Activated CD4-positive, CD25-positive, alpha-beta regulatory T cell (primary cell): ENCODE measurements at regions not wholly inside any gene's neighbourhood (a gene's known extent, or its start where the extent isn't known, plus 50 kb on each side); places are given as distances from the start of the nearest gene placed in this dataset.
"Not testable (repeated sequence)": the region's sequence is repeated elsewhere in the genome, so short reads cannot be mapped to it uniquely, and the experiment has no call there.

Experiments
- DNase-seq, 4 experiments: peaks; one replicate each; lab custom pipeline; 2025; lab: John Stamatoyannopoulos, UW

GRCh38 chr1:29934255-29934772, 698.0 kb downstream of the PTPRU start:
- DNase-seq = no peak

- DNase-seq = no peak
Measured at GRCh38 chr1:29933067-29933466, 696.7 kb downstream of the PTPRU start.

DNA sequence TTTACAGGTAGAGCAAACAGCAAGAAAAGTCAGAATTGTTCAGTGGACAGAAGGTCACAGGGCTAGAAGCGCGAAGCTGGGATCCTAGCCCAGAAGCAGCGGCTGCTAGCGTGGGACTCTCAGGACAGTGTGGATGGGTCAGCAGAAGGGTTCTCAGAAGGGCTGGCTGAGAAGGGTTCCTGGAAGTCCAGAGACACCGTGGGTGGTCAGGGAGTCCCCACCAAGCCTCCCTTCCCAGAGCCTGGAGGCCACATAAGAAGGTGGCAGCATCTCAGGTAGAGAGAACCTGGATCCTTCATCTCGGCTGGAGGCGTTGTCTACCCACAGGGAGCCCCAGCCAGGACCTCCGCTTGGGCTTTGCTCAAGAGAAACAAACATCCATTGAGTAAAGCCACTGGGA, 696.3 kb downstream of the PTPRU start:
- no peak for DNase-seq

DNA sequence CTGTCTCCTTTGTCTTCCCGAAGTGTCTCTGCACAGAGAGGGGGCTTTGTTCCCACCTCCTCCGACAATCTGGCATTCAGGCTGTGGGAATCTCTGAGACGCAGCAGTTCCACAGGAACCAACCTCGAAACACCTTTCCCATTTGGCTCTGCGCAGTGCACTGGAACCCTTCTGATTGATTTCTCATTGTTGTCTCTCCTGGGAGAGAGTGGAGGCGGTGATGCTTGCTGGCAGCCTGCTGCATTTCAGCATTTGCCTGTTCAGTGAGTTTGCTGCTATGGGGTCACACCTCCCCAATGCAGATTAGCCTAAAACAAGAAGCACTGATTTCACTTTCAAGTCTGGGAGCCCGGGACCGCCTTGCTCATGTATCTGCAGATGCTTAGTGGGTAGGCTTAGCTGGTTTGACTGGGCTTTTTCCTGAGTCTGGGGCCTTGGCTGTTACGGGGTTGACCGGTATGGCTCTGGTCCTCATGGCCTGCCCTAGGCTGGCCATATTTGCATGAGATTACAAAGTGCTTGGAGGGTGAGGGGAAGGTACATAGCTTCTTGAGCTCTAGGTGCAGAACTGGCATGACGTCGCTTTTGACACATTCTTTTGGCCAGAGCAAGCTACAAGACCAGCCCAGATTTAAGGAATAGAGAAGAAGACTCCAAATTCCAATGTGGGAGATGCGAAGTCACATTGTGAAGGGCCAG, 695.3 kb downstream of the PTPRU start:
- no peak for DNase-seq

GRCh38 chr1:29925058-29925457, 688.7 kb downstream of the PTPRU start:
- no peak for DNase-seq

DNA sequence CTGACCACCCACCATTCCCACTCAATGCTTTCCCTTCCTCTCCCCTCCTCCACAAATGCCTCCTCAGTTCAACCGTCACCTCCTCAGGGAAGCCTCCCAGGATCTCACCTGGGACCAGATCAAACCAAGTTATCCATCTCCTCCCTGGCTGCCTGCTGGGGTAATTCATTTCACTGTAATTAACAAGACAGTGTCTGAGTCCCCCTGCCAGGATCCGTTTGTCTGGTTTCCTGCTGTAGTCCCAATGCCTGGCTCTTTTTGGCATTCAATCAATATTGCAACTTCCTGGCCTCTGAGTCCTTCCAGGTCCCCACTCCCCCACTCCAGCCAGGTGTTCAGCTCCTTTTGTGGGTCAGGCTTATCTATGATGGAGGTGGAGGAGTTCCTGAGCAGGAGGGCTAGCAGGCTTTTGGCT, 687.7 kb downstream of the PTPRU start:
- no peak for DNase-seq

DNA sequence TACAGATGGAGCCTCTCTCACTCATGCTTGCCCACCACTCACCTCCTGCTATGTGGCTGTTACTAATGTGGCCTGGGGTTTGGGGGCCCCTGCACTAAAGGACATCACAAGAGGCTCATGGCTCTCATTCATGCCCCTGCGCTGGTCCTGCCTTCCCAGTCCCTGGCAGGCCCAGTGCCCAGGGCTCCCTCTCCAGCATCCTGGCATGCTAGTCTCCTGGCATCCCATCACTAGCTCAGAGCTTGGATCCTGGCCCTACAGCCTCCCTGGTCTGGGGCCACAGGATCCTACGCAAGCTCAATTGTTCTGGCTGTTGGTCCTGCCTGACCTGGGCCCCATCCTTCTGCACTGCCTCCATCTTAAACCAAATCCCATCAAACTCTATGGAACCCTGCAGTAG, 685.4 kb downstream of the PTPRU start:
- no peak for DNase-seq

GRCh38 chr1:29920784-29921183, 684.5 kb downstream of the PTPRU start:
- DNase-seq = no peak

- DNase-seq = no peak
Measured at GRCh38 chr1:29920316-29920715, 684.0 kb downstream of the PTPRU start.

DNA sequence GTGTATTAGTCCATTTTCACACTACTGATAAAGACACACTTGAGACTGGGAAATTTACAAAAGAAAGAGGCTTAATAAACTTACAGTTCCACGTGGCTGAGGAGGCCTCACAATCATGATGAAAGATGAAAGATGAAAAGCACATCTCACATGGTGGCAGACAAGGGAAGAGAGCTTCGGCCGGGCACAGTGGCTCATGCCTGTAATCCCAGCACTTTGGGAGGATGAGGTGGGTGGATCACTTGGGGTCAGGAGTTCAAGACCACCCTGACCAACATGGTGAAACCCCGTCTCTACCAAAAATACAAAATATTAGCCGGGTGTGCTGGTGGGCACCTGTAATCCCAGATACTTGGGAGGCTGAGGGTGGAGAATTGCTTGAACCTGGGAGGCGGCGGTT, 682.7 kb downstream of the PTPRU start:
- DNase-seq = not testable (repeated sequence)

- no peak for DNase-seq
Measured at GRCh38 chr1:29916656-29917369, 680.5 kb downstream of the PTPRU start.

- DNase-seq = no peak
Measured at GRCh38 chr1:29914936-29915335, 678.6 kb downstream of the PTPRU start.

DNA sequence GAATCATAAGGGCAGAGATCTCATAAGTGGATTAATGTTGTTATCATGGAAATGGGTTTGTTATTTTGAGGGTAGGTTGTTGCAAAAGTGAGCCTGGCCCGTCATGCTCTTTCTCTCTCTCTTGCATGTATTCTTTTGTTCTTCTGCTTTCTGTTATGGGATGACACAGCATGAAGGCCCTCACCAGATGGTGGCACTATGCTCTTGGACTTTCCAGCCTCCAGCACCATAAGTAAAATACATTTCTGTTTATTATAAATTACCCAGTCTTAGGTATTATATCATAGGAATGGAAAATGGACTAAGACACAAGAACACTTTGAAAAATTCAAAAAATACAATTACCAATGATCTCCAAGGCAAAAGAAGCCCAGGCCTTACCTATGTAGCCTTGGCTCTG, 676.1 kb downstream of the PTPRU start:
- DNase-seq = no peak

GRCh38 chr1:29909962-29910361, 673.6 kb downstream of the PTPRU start:
- no peak for DNase-seq

DNA sequence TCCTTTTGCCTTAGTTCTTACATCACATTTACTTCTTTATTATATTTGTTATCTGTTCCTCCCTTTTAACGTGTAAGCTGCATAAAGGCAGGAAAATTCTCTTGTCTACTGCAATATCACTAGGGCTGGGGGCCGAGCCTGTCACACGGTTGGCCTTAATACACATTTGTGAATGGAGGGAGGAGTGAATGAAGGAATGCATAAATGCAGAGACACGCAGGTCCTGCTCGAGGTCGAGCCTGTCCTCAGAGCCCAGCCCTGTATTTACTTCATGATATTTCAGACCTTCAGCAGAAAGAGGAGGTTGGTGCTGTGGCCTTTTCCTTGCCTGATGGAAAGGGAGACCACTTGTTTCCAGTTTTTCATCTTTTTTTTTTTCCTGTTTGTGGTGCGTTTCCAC, 671.3 kb downstream of the PTPRU start:
- DNase-seq = no peak

GRCh38 chr1:29906927-29907326, 670.6 kb downstream of the PTPRU start:
- no peak for DNase-seq

DNA sequence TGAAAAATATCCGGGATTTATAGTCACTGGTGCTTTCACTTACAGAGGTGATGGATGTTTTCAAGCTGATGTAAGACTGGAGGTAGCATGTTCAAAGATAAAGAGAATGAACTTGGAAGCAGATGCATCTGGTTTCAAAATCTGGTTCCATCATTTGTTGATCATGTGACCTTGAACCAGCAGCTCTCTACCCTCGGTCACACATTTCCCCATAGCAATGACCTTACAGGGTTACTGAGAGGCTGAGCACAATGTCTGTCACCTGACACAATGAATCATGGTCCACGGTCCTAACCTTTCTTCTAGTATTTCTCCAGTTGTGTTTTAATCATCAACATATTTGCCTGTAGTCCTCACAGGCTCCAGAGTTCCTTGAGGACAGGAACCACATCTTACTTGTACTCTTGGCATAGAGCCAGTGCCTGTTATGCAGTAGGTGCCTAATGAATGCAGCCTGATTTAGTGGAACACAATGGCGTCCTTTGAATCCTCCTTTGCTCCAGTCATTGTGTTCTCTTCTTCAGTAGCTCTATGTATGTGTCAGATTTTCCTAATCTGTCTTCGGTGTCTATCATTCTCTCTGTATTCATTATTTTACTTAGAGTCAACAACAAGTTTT, 667.3 kb downstream of the PTPRU start:
- DNase-seq = no peak

DNA sequence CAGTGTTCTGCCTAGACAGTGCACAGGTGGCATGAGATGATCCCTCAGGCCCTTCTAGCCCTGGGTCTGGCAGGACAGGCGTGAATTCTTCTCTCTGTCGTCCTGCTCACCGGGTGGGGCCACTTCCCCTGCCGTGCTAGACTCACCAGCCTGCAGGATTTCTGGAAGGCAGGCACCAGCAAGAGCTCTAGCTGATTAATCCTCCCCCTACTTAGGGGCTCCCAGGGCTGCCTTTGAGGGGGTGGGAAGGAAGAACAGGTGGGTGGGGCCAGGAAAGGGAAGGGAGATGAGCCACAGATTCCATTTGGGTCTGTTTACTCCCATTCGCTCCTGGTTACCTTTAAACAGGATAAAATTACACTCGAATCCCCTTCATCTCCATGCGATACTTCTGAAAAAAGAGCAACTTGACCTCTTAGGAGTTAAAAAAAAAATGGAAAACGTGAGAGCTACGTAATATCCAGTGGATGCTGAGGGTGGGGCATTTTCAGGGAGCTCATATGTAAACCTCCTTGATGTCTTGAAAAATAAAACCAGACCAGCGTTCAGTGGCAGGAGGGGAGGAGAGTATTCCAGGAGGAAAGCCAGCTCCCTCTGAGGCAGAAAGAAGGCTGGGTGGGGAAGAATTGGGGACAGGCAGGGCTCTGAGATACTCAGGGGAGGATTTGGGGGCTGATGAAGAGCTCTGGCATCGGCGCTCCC, 665.5 kb downstream of the PTPRU start:
- DNase-seq = no peak

GRCh38 chr1:29900712-29901111, 664.4 kb downstream of the PTPRU start:
- no peak for DNase-seq

- DNase-seq = no peak
Measured at GRCh38 chr1:29900104-29900679, 663.9 kb downstream of the PTPRU start.

GRCh38 chr1:29896791-29897714, 660.7 kb downstream of the PTPRU start:
- no peak for DNase-seq
